Right ventricle myocardium superior (tissue), 1 donor: ENCODE measurements at regions not wholly inside any gene's neighbourhood (a gene's known extent, or its start where the extent isn't known, plus 50 kb on each side); places are given as distances from the start of the nearest gene placed in this dataset.
A peak's percentile ranks its signal among the peaks of the same experiment; 100 is the strongest.

Experiments used
- ATAC-seq: fragments of 200-7000 bp; cut with Tn5 transposase; one replicate; pipeline ENCODE4 v1.9.1; 2020; ENCODE audit warnings: mild to moderate bottlenecking; ENCODE audit not compliant: poor library complexity
- DNase-seq: peaks from one replicate; pipeline ENCODE4 v3.0.0-alpha.2; 2020
- intact Hi-C: fragments of 100-400 bp; cut with DNase I; formaldehyde crosslinking; loops from one replicate; pipeline ENCODE4 v1.11.2; 2022
- donor health status: DM: no; HTN: yes; CAD: no; lungs with severe emphysema.

DNA sequence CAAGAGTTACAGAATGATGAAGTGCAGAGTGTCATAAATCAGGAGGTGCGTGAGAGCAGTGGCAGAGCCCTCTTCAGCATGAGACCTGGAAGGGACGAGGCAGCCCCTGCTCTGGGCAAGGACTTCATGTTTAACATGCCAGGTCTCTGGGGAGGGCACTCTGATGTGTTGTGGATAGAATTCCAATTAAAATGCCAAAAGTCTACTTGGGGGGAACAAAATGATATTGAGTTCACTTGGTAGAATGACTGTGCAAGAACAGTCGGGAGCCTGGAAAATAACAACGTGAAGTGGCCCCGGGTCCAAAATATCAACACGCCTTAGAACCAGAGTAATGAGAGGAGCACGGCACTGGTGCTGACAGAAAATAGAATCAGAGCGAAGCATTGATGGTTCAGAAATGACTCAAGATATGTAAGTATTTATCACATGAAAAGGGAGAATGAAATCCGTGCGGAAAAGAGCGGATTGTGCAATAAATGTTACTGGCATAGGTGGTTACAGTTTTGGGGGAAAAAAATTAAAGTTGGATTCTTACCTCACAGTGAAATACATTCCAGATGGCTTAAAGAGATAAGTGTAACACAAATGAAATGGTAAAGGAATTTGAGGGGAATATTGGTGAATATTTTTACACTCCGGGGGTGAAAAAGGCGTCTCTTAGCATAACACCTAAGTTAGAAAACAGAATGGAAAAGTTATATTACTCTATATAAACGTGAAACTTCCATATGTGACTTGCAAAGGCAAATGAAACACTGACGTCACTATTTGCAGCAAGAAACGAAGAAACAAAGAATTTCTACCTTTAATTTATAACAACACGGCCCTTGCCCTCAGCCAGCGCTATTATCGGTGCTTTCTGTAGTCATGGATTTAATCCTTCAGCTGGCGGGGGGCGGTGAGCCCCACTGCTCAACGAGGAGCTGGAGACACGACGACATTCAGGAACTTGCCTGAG, 159.4 kb upstream of the TWIST2 start:
- ATAC-seq (no peak), DNase-seq (no peak)
- intact Hi-C loops: no loop called here

DNA sequence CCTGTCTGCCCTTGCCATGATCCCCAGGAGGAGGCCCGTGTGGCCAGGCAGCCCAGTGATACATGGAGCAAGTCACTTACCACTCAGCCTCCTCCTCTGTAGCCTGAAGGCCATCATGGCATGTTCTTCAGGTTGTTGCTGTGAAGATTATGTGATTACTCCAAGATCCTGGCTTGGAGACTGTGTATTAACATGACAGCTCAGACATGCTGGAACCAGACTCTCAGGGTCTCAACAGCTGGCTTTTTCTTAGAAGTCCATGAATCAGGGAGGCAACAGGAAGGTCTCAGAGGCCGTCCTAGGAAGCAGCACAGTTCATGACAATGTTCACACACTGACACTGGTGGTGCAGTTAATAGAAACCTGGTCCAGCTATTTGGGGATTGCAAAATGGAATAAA, 158.6 kb upstream of the TWIST2 start:
- intact Hi-C loops: no loop called here
- DNase-seq (no peak), ATAC-seq (no peak)

DNA sequence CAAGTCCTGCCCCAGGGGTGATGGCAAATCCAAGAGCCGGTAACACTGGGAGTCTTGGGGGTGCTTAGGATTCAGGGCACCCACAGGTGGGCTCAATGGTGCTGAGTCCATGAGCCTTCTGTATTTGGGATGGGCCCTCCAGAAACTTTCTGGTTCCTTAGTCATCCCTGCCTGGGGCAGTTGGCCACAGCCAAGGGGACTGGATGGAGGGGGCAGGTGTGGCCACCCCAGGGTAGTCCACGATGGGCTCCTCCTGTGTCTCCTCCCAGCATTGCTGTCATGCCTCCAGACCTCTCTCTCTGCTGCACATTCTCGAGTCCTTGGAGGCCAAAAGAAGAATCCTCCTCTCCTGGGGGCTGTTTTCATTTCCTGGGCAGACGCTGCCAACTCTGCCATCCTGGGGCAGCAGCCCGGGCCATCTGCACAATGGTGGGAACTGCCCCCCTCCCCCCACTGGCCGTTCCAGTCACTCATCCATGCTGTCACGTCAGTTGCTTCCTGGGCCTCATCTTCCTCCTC, 158.0 kb upstream of the TWIST2 start:
- intact Hi-C loops: no loop called here
- ATAC-seq (no peak), DNase-seq (no peak)

DNA sequence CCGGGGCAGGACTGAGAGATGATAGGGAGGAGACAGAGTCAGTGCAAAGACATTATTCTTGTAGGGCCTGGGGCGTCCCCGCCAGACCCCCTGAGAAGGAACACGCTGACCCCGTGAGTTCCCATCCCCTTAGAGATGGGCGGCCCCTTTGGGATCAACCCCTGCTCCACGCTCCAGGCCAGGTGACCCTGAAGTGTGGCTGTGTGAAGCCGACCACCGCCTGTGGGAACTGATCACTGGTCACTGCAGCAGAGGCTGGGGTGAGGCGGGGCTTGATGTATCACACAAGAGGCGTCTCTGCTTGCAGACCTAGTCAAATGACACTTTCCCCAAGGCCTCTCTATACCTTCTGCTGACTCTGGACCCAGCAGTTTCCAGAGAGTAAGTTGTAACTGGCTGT, 157.4 kb upstream of the TWIST2 start:
- intact Hi-C loops: no loop called here
- ATAC-seq (no peak), DNase-seq (no peak)

DNA sequence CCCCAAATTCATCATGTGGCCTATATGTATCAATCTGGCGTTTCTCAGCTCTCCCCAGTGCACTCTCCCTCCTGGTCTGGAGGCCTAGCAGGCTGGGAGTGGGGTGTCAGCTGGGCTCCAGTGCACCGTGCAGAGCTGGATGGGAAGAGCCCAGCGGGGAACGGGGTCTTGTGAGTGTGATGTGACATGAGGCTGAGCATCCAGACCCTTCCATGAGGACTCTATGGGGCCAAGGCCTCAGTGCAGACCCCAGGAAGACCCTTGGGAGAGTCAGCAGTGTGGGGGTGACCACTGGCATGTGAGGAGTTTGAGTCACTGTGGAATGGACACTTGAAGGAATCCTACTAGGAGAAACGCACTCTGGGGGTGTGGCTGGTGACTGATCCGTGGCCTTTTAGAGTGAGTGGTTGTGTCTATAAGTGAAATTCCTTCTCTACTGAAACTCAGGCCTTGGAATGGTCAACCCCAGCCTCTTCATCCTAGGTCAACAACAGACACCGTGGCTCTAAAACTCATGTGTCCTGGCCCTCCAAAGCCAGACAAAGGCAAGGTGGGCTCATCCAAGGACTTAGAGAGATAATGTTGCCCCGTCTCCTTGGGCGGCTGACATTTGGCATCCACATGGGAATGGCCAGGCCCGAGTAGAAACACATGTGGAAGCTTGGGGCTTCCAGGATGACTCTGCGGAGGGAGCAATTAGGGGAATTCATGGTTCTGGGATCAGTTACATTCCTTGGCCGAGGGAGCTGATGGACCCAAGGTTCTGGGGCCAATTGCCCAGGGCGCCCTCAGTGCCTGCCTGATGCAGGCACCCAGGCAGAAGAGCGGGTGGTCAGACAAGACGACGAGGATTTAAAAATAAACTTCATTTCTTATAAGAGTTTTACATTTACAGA, 156.0 kb upstream of the TWIST2 start:
- DNase-seq: no peak
- ATAC-seq: no peak
- intact Hi-C loops: no loop called here

DNA sequence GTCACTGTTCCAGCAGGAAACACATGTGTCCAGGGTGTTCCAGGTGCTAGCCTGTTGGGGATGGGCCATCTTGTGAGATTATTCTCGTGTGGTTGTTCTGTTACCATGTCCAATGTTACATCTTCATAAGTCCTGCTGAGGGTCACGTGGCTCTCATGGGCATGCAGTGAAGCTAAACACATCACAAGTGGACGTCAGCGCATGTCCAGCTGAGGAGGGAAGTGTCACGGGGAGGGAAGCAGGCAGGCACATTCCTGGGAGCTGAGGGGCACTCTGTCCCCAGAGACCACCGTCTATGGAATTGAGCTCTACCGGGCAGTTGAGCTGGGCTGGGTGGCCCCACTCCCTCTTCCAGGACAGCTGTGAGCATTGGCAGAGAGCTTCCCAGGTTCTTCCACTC, 155.3 kb upstream of the TWIST2 start:
- DNase-seq (no peak), ATAC-seq (no peak)
- intact Hi-C loops: no loop called here

DNA sequence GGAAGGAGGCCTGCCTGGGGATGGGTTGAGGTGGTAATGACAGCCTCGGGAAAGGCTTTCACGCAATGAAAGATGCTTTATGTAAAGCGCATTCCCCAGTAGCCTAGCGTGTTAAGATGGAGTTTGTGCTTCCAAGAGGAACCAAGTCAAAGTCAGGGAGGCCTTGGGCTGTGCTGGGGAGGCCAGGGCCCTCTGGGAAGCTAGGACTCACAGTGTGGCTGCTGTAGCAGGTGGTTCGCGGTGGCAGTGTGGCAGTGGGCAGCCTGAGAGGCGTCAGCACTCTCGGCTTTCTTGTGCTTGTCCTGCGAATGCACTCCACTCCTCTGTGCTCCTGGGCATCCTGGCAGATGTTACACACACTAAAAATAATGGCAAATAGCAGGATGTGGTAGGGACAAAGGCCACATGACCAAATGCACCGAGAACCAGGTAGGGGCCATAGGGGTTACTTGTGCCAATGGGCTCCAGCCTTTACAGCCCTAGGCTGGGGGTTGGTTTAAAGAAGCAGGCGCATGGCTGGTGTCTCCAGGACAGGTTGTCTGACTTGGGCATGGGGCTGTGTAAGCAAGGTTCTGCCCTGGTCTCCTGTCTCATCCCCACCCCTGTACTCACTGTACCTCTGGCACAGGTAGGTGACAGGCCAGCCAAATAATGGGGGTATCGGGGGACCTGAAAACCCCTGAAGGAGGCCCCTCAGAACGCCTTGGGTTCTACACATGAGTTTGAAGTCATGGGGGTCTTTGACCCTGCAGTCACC, 154.4 kb upstream of the TWIST2 start:
- ATAC-seq: no peak
- intact Hi-C loops: no loop called here
- no peak for DNase-seq

DNA sequence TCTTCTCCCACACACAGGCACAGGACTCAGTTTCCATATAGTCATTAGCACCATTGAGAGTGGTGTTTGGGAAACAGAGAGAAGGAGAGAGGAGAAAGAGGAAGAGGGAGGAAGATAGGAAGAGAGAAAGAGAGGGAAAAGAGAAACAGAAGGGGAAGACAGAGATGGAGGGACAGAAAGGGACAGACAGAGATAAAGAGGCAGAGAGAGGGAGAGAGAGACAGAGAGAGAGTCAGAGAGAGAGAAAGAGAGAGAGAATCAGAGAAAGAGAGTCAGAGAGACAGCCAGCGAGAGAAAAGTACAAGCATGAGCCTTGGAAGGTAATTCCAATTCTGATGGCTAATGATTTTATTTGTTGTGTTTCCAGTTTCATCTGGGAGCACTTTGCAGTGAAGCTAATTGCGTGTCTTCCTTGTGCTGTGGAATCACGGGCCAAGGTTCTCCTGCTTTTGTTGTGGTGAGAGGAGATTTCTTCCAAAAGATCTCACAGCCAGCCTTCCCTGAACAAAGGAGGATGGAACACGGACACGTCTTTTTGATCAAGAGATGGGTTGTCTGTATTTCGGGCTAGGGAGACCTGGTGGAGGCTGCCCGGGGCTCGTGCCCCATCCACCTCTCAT, 153.6 kb upstream of the TWIST2 start:
- DNase-seq (no peak), ATAC-seq (no peak)
- intact Hi-C loops: no loop called here

DNA sequence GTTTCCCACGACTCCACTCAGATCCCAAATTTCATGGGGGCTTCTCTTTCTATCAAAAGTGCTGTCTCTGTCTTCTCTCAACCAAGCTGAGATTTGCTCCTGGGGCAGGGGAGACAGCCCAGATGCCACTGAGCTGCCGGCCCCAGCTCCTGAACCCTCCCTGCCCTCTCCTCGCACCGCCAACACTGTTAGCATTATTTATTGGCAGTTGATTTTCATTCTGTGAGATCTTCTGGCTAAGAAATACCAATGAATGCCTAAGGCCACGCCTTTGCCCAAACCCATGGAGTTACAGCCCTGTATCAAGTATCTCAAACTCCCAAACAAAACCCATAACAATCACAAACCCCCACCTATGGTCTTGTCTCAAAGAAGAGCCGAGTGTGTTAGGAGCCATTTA, 153.0 kb upstream of the TWIST2 start:
- intact Hi-C loops: no loop called here
- DNase-seq (no peak), ATAC-seq (no peak)

DNA sequence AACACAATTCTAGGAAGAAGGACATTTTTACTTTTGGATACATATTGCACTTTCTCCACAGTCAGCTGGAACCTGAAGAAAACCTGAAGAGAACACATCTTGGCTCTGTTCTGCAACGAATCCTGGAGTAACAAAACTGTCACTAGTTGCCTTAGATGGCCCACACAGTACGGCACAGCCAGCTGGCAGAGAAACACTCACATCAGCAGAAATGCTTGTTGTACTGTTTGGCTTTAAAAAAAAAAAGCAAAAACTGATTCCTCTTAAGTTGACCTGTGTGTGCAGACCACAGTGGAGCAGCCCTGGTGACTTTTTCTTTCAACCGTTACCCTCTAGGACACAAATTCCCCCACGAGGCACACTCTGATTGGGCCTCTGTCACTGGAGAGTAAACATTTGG, 152.3 kb upstream of the TWIST2 start:
- DNase-seq (no peak), ATAC-seq (peak; percentile 24)
- intact Hi-C loops: no loop called here

DNA sequence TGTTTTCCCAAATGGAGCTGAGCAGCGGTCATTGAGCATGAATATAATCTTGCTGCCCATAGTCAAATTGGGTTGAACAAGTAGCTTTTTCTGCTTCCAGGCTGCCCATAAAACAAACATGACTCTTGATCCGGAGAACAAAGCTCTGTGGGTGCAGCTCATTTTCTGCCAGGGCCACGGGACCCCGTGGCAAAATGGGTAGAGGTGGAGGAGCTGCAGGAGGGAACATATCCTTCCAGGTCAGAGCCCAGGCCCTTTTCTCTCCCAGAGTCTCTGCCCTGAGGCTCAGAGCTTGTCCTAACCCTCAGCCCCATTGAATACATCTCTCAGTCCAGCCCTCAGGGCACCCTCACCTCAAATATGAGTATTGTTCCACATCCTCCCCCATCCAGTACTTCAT, 151.6 kb upstream of the TWIST2 start:
- ATAC-seq: no peak
- intact Hi-C loops: no loop called here

DNA sequence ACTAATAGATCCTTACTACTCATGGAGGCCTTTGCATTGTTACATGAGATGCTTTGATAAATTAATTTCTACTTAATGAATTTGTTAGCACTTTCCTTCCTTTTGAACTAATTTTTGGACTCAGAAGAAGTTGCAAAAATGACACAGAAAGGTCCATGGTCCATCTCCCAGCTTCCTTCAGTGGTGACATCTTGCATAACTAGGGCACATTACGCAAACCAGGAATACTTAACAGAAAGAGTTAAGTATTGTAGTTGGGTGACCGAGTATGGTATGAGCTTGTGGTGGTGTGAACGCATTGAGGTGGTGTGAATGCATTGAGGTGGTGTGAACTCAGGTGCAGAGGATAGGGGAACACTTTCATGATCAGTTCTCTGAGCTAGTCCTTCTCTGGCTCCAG, 151.1 kb upstream of the TWIST2 start:
- intact Hi-C loops: no loop called here
- DNase-seq: no peak
- no peak for ATAC-seq

More for the DNA sequence above, 151.6 kb upstream of the TWIST2 start:
- DNase-seq: no peak

DNA sequence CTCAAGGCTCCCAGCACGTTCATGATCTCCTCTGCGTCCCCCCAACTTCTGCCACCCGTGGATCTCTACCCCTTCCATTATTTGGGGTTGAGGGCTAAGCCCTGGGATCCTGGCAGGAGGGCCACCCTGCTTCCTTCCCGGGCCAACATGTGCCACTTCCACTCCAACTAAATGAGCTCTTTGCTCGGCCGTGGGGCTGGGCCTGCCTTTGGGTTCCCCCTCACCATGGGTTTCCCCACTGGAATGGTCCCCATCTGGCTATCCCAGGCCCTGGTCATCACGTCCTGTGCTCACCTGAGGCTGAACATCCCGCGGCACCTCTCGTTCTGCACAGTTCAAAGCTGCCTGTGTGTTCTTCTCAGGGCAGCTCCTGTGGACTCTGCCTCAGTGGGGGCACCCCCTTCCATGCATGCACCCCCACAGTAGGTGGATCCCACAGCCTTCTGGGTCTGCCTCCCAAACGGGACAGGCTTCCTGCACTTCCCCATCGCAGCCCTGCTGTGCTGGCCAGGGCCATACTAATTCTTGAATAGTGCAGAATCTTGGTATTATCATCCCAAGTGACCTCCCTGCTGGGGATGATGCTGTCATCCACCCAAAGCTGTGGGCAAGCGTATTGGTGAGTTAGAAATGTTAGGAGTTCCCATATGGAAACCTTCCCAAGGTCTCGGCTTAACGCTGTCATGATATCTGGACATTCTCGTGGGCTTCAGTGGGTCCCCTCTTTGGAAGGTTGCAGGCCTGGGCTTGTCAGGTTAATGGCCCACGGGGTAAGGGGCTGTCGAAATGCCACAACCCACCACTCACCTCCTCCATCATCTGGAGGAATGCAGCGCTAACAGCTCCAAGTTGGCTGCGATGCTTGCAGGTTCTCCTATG, 150.5 kb upstream of the TWIST2 start:
- intact Hi-C loops: no loop called here
- ATAC-seq (no peak), DNase-seq (no peak)

DNA sequence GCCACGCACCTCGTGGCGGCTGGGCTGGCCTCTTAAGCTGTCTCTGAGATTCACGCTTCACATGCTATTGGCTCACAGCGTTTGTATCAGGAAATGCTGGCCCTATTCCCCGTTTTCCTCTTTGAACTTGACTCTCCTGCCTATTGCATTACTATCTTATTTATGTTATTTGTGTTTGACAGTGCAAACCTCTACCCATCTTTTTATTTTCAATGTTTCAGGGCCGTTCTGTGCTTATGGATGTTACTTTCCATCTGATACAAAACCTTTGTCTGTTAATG, 149.9 kb upstream of the TWIST2 start:
- no peak for DNase-seq
- no peak for ATAC-seq
- intact Hi-C loops: no loop called here

DNA sequence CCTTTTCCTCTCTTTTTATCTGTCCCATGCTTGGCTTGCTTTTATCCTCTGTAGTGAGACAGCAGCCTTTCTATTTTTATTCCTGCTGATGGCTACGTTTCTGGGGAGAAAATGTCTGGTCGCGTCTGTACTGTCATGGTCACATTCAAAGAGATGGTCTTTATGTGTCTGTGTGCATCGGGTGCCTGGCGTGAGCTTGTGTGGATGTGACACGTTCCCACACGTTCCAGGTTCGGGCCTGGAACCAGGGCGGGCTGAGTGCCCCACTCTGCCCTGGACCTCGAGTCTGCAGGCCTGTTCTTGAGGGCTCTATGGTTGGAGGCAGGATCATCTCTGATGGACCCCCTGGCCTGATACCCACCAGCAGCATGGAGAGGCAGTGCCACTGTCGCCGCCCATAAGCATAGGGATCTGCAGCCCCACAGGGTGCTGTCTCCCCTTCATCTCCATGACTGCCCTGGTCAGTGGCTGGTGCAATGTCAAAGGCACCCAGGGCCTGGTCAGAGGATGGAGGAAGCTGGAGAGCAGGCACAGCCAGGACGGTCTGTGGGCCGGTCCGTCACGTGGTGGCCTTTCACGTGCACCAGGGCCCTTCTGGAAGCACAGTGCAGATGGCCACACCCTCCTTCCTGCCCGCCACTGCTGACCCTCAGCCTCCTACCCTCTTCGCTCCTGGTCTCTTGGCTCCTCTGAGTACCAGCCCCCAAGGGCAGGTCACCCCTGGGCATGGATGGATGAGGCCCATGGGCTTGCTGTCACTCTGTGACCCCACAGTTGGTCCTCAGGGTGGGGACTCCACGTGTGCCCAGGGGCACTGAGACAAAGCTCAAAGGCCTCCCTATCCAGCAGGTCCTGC, 149.2 kb upstream of the TWIST2 start:
- no peak for ATAC-seq
- intact Hi-C loops: no loop called here
- no peak for DNase-seq

DNA sequence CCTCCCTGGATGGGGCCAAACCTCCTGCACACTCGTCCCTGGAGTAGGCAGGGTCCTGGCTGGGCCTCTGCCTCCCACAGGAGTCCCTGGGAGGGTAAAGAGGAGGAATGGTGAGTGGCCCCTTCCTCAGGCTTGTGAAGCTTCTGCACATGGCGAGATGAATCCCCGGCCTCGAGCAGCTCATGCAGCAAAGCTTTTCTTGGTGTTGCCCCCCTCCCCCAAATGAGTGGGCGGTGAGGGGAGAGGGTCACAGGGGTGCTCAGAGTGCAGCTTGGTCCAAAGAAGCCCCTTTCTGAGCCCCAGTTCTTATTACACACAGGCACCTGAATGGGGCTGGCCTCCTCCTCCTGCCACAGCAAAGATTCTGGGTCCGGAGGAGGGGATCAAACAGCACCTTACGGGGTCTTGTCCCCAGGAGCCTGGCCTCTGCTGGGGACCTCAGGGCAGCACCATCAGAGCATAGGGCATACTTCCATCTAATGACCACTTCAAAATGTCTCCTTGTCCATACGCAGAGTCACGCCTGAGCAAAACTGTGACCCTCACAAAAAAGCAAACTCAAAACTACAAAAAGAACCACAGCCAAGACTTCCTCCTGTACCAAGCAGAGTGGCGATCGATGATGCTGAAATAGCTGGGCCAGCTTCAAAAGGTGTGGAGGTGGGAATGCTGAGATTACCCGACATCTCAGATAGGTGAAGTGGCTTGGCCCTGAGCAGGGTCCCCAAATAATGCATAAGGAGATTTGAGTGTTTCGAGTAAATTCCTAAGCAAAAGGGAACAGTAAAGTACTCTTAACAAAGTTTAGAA, 148.4 kb upstream of the TWIST2 start:
- ATAC-seq (peak; percentile 4), DNase-seq (no peak)
- intact Hi-C loops: no loop called here
